GM12874 (cell line): ENCODE measurements at regions not wholly inside any gene's neighbourhood (a gene's known extent, or its start where the extent isn't known, plus 50 kb on each side); places are given as distances from the start of the nearest gene placed in this dataset.

Experiments used
- TF ChIP-seq, protein P1 (sequence below): IDR thresholded peaks from 2 replicates; pipeline ENCODE4 v1.5.1; 2011; ENCODE audit warnings: low read depth, mild to moderate bottlenecking, control low read depth, low read length, moderate library complexity; ENCODE audit not compliant: insufficient read depth

DNA sequence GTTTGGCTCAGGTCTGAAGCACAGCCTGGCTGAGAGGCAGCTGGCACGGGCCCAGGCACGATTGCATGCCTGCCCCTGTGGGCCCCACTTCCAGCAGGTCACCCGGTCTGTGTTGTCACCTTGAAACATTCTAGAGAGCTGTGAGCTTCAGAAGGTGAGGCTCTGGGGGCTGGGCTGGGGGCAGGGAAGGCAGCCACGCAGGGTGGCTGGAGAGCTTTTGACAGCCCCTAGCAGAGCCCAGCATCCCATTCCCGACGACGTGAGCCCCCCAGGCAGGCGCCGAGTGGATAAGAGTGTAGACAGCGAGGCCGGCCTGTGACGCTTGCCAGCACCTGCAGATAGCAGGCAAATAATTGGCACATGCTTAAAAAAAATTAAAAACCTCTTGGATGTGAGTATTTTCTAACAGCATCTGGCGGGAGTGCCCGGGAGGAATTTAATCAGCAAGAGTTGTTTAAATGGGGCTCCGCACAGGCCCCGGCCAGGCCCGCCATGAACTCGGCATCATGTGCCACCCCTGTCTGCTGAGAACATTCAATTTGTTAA is 212.0 kb upstream of the TBX20 start:
- TF ChIP-seq, protein P1, sequence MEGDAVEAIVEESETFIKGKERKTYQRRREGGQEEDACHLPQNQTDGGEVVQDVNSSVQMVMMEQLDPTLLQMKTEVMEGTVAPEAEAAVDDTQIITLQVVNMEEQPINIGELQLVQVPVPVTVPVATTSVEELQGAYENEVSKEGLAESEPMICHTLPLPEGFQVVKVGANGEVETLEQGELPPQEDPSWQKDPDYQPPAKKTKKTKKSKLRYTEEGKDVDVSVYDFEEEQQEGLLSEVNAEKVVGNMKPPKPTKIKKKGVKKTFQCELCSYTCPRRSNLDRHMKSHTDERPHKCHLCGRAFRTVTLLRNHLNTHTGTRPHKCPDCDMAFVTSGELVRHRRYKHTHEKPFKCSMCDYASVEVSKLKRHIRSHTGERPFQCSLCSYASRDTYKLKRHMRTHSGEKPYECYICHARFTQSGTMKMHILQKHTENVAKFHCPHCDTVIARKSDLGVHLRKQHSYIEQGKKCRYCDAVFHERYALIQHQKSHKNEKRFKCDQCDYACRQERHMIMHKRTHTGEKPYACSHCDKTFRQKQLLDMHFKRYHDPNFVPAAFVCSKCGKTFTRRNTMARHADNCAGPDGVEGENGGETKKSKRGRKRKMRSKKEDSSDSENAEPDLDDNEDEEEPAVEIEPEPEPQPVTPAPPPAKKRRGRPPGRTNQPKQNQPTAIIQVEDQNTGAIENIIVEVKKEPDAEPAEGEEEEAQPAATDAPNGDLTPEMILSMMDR, result no peak

DNA sequence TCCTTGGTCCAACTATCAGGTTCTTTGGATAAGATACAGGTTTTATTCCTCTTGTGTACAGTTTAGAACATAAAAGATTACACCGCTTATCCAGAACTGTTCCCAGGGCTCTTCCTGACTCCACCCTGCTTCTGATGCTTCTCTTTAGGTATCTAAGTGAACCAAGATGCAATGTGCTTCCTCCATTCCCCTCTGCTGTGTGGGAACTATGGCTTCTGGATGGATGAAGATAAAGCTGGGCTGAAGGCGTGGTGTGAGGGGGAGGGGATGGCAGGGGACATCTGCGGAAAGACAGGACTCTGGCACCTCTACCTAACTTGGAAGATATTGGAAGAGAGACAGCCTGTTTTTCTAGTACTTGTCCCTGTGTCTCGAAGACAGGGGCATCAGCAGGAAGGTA is 209.9 kb upstream of the TBX20 start:
- TF ChIP-seq, protein P1, result no peak

- TF ChIP-seq, protein P1, result no peak
Measured at GRCh38 chr7:35463176-35463700, 209.3 kb upstream of the TBX20 start.

- TF ChIP-seq, protein P1, result no peak
Measured at GRCh38 chr7:35454575-35455385, 200.9 kb upstream of the TBX20 start.

GRCh38 chr7:35450456-35451214 is 196.7 kb upstream of the TBX20 start:
- TF ChIP-seq, protein P1, result no peak

- TF ChIP-seq, protein P1, result no peak
Measured at GRCh38 chr7:35448486-35448885, 194.6 kb upstream of the TBX20 start.

GRCh38 chr7:35446091-35446490 is 192.2 kb upstream of the TBX20 start:
- TF ChIP-seq, protein P1, result no peak
